Astrocyte (in vitro differentiated cells and primary cell): ENCODE measurements at regions not wholly inside any gene's neighbourhood (a gene's known extent, or its start where the extent isn't known, plus 50 kb on each side); places are given as distances from the start of the nearest gene placed in this dataset.

ENCODE experiments used
- CTCF ChIP-seq: IDR thresholded peaks from 2 replicates; pipeline ENCODE4 v1.5.1; 2011; ENCODE audit warnings: low read depth, mild to moderate bottlenecking, inconsistent platforms, low read length, moderate library complexity; ENCODE audit not compliant: insufficient read depth
- EZH2 ChIP-seq: IDR thresholded peaks from 2 replicates; pipeline ENCODE4 v1.6.1; 2012; ENCODE audit warnings: mild to moderate bottlenecking, low read length, inconsistent platforms; ENCODE audit not compliant: insufficient read depth

- no peak for TF ChIP-seq CTCF
- no peak for TF ChIP-seq EZH2
Measured at GRCh38 chr5:117357886-117358285, 783.3 kb upstream of the SEMA6A start.
